ENCODE measurements at regions not wholly inside any gene's neighbourhood (a gene's known extent, or its start where the extent isn't known, plus 50 kb on each side); places are given as distances from the start of the nearest gene placed in this dataset.

DNA sequence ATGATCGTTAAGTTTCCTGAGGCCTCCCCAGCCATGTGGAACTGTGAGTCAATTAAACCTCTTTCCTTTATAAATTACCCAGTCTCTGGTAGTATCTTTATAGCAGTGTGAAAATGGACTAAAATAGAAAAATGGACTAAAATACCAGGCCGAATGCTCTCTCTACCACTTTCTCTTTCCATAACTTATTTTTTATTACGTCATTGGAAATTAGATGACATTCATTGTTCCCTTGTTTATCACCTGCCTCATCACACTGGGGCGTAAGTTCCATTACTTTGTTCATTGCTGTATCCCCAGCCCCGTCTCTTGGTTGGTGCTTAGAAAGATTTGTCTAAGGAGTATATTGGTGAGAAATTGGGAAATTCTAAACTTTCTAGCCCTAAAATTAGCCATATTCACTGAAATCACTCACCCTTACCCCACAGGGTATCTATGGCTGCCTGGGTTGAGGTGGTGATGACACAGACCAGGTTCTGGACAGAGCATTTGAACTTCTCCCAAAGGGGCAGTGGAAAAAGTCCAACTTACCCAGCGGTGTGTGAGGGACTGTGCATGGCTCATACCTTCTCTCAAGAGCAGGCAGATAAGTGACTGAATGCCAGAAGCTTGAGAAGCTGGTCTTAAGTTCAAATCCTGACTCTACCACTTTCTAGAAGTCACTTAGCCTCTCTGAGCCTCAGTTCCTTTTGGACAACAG lies 50.9 kb upstream of the TP53I11 start:
- H3K27ac ChIP-seq (ENCODE audit: insufficient read depth, low read depth, low read length): no peak overlapping the region
- intact Hi-C loops (cut with micrococcal nuclease): no loop called here
- FAIRE-seq (no peak), DNase-seq (ENCODE audit: low read depth, low spot score) (no peak)
- H3K9me3 ChIP-seq (replicated peaks; ENCODE audit: control insufficient read depth, insufficient read depth, low read length): no peaks in the 10 kb centered on the region
- no peak overlapping the region for H3K4me3 ChIP-seq (replicated peaks in 1 of 3; ENCODE audit: insufficient read depth in 1 of 3, low read depth in 1 of 3, low read length in 3 of 3)
- CTCF ChIA-PET: interaction anchor here (1.8 kb wide), 1 partner anchor 11 kb away, joined by 3 read pairs; no protein-coding TSS in a partner anchor
- H3K4me1 ChIP-seq (ENCODE audit: control insufficient read depth, extremely low read depth, insufficient read depth, low read length): no peaks in the 10 kb centered on the region
- H3K4me2 ChIP-seq (ENCODE audit: insufficient read depth, low read length): no peak overlapping the region
- POLR2A ChIA-PET: no interaction called here
- H3K9ac ChIP-seq (replicated peaks; ENCODE audit: extremely low read depth, insufficient read depth, low read length): no peak overlapping the region
- dilution Hi-C loops (cut with MboI; ENCODE audit: extremely low pct_ligation_motif_present, low sequenced_read_pairs): no loop called here
- H3K27me3 ChIP-seq (ENCODE audit: control insufficient read depth in 2 of 2, insufficient read depth in 2 of 2, low read length in 2 of 2): peaks cover 6 to 9% of the 10 kb centered on the region in 2 experiments
- no peaks in the 10 kb centered on the region for H3K79me2 ChIP-seq (ENCODE audit: control insufficient read depth, insufficient read depth, low read length)
- TF ChIP-seq EZH2 (IDR thresholded peaks at IDR 0.05; ENCODE audit: borderline replicate concordance, low read depth, low read length, severe bottlenecking): no peak
- no peak for TF ChIP-seq MYC (IDR thresholded peaks at IDR 0.05; ENCODE audit: low read depth, low read length)
- TF ChIP-seq, protein P1, sequence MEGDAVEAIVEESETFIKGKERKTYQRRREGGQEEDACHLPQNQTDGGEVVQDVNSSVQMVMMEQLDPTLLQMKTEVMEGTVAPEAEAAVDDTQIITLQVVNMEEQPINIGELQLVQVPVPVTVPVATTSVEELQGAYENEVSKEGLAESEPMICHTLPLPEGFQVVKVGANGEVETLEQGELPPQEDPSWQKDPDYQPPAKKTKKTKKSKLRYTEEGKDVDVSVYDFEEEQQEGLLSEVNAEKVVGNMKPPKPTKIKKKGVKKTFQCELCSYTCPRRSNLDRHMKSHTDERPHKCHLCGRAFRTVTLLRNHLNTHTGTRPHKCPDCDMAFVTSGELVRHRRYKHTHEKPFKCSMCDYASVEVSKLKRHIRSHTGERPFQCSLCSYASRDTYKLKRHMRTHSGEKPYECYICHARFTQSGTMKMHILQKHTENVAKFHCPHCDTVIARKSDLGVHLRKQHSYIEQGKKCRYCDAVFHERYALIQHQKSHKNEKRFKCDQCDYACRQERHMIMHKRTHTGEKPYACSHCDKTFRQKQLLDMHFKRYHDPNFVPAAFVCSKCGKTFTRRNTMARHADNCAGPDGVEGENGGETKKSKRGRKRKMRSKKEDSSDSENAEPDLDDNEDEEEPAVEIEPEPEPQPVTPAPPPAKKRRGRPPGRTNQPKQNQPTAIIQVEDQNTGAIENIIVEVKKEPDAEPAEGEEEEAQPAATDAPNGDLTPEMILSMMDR (IDR thresholded peaks at IDR 0.05; ENCODE audit: extremely low read depth in 1 of 2, insufficient read depth in 1 of 2, low read depth in 1 of 2, low read length in 2 of 2): no peak
- no peak for TF ChIP-seq MAX (IDR thresholded peaks at IDR 0.05; ENCODE audit: insufficient read depth, insufficient read length)
- no peak for TF ChIP-seq GATA2 (IDR thresholded peaks at IDR 0.05; ENCODE audit: insufficient read depth, insufficient read length, low read depth, low read length)
- TF ChIP-seq POLR2A (IDR thresholded peaks at IDR 0.05; ENCODE audit: low read depth, low read length): no peak
- no peak for TF ChIP-seq JUN (IDR thresholded peaks at IDR 0.05; ENCODE audit: borderline replicate concordance, insufficient read depth, insufficient read length, low read depth)
- no peak for TF ChIP-seq POLR2AphosphoS5 (IDR thresholded peaks at IDR 0.05; ENCODE audit: insufficient read depth, low read depth, low read length)
- TF ChIP-seq FOS (IDR thresholded peaks at IDR 0.05; ENCODE audit: borderline replicate concordance, insufficient read depth, low read length): no peak
- BruUV-seq (replicated peaks): no TSS peak
- H3K36me3 ChIP-seq (ENCODE audit: control insufficient read depth in 2 of 2, extremely low read depth in 1 of 2, insufficient read depth in 2 of 2, low read length in 2 of 2): no peaks in the 10 kb centered on the region
- no peaks in the 10 kb centered on the region for H3K9me1 ChIP-seq (replicated peaks; ENCODE audit: control insufficient read depth, extremely low read depth, insufficient read depth, low read length)
- H4K20me1 ChIP-seq (replicated peaks; ENCODE audit: control insufficient read depth, extremely low read depth, insufficient read depth, low read length): no peaks in the 10 kb centered on the region
- no peak overlapping the region for H2AFZ ChIP-seq (ENCODE audit: low read depth, low read length)
